GM06990 (cell line): ENCODE measurements at regions not wholly inside any gene's neighbourhood (a gene's known extent, or its start where the extent isn't known, plus 50 kb on each side); places are given as distances from the start of the nearest gene placed in this dataset.

Experiments used
- DNase-seq: peaks from one replicate; pipeline ENCODE4 v3.0.0-alpha.2; 2011; ENCODE audit not compliant: insufficient read length; ENCODE audit errors: extremely low read depth
- H3K27me3 ChIP-seq: replicated peaks from 2 replicates; pipeline ENCODE4 v1.6.0; 2011; ENCODE audit warnings: low read length; ENCODE audit not compliant: control insufficient read depth, insufficient read depth
- H3K36me3 ChIP-seq: 2 replicates; pipeline ENCODE4 v1.5.1; 2011; ENCODE audit warnings: low read length; ENCODE audit not compliant: control insufficient read depth, insufficient read depth
- H3K4me3 ChIP-seq: replicated peaks from 2 replicates; pipeline ENCODE4 v1.5.1; 2011; ENCODE audit warnings: low read depth, mild to moderate bottlenecking, control low read depth, low read length
- TF ChIP-seq, protein P1 (sequence below): IDR thresholded peaks from 2 replicates; pipeline ENCODE4 v1.5.1; 2011; ENCODE audit warnings: low read length, control low read depth, mild to moderate bottlenecking, inconsistent platforms; ENCODE audit not compliant: insufficient read depth, poor library complexity, severe bottlenecking

DNA sequence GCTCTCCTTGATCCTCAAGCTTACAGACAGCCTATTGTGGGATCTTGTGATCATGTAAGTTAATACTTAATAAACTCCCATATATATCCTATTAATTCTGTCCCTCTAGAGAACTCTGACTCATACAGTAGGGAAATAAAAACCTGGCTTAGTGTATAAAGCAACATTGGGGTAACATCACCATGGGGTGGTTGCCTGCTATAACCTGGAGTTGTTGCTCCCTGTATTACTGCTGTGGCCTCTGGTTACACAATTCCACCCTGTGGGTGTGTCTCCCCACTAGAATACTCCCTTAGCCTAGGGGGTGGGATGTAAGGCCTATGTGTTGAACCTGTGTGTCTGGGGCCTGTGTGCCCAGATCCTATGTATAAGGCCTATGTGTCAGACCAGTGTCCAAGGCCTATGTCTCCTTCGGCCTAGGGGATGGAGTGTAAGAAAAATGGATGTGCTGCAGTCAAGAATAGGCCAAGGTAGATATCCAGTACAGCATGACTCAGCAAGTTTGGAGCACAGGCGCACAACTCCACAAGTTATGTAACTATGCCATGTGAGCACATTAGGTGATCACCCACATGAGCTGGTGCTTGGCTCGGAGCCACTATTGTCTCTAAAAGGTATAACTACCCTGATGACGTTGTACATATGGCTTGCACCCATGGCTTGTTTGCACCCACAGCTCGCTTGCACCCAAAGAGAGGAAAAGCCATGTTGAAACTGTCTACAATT lies 96.8 kb upstream of the C1orf21 start:
- Histone ChIP-seq H3K4me3 (no peak overlapping the region), H3K36me3 (no peaks in the 10 kb centered on the region), H3K27me3 (no peaks in the 10 kb centered on the region)
- TF ChIP-seq, protein P1, sequence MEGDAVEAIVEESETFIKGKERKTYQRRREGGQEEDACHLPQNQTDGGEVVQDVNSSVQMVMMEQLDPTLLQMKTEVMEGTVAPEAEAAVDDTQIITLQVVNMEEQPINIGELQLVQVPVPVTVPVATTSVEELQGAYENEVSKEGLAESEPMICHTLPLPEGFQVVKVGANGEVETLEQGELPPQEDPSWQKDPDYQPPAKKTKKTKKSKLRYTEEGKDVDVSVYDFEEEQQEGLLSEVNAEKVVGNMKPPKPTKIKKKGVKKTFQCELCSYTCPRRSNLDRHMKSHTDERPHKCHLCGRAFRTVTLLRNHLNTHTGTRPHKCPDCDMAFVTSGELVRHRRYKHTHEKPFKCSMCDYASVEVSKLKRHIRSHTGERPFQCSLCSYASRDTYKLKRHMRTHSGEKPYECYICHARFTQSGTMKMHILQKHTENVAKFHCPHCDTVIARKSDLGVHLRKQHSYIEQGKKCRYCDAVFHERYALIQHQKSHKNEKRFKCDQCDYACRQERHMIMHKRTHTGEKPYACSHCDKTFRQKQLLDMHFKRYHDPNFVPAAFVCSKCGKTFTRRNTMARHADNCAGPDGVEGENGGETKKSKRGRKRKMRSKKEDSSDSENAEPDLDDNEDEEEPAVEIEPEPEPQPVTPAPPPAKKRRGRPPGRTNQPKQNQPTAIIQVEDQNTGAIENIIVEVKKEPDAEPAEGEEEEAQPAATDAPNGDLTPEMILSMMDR, result no peak
- DNase-seq, result no peak

DNA sequence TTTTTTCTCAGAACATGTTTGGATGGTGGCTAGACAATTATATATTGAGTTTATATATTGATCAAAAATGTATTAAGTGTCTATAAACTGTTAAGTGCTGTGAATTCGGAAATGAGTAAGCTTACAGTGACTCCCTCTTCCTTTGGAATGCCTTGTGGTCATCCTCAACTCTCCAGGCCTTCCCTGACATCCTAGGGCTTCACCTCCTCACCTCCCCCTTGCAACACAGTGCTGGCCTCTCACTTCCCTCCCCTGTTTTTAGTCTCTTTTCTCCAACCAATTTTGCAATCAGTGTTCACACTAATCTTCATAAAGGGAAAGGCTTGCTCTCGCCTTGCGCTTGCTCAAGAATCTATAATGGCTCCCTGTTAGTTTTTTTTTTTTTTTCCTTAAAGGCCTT lies 95.1 kb upstream of the C1orf21 start:
- Histone ChIP-seq H3K27me3 (no peaks in the 10 kb centered on the region), H3K36me3 (no peaks in the 10 kb centered on the region), H3K4me3 (no peak overlapping the region)
- no peak for DNase-seq
- TF ChIP-seq, protein P1, result no peak

DNA sequence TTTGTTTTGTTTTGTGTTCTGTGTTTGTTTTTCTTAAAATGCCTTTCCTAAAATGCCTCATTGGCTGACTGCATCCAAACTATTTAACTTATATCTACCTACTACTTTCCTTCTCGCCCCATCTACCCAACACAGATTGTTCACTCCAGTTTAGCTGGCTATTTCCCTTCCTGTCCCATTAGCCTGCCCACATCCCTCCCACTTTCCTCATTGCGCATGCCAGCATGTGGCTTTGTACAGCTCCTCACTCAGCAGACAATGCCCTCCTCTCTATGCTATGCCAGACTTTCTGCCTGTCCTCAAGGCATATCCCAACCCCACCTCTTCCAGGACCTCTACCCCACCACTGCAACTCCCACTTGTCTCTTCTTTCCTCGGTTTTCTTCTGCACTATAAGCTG lies 94.7 kb upstream of the C1orf21 start:
- TF ChIP-seq, protein P1, result no peak
- Histone ChIP-seq H3K27me3 (no peaks in the 10 kb centered on the region; the same call in 1 of the 2 replicates), H3K4me3 (no peak overlapping the region), H3K36me3 (no peaks in the 10 kb centered on the region)
- DNase-seq, result no peak

DNA sequence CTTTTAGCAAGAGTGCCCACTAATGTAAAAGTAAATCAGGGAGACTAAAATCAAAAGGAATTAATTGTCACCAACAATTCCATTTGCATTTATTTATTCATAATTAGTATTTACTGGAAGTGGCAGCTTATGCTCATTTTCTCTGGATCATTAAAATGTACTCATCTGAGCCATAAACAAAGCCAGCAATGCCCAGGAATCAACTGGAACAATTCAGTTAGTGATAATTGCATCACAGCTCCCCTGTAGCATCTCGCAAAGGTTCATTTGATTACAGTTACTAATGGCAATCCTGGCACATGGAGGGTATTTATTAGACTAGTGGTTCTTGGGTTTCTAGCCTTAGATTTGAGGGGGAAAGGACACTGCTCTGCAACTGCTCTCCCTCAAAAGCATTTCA lies 92.7 kb upstream of the C1orf21 start:
- TF ChIP-seq, protein P1, result no peak
- H3K36me3 ChIP-seq, result no peaks in the 10 kb centered on the region
- DNase-seq, result no peak

DNA sequence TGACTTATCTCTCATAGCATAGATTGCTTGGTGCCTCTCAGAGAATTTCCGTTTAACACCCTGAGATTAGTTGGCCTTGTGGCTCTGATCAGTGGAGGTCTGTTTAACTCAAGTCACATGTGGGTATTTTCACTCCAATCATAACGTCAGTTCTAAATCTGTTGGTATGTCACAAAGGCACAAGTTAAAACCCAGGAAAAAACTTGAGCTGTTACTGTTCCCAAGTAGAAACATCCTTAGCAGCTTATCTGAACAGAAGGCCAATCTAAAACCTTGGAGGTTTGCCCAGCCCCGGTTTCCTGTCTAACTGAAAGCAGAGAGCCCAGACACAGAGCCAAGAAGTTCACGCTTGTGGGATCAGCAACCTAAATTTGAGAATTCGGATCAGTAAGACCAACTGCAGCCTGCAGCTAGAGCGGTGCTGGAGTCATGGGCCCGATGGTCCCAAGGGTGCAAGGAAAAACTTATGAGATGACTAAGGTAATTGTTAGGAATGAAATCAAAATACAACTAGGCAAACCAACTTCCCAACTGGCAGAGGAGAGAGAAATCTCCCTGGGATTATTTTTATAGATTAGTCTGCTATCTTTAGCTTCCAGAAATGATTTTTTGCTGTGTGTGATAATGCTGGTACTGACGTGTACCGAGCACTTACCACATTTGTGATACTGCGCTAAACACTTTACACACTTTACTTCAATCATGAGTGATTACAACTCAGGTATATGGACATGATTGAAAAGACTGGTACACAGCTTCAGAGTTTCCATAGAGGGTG lies 90.2 kb upstream of the C1orf21 start:
- TF ChIP-seq, protein P1, result no peak
- Histone ChIP-seq H3K4me3 (no peak overlapping the region), H3K36me3 (no peaks in the 10 kb centered on the region), H3K27me3 (no peaks in the 10 kb centered on the region; the same call in 1 of the 2 replicates)
- no peak for DNase-seq

More for the DNA sequence above, 92.7 kb upstream of the C1orf21 start:
- Histone ChIP-seq H3K4me3 (no peak overlapping the region), H3K27me3 (no peaks in the 10 kb centered on the region; the same call in 1 of the 2 replicates)
